AG10803 (cell line): ENCODE measurements at regions not wholly inside any gene's neighbourhood (a gene's known extent, or its start where the extent isn't known, plus 50 kb on each side); places are given as distances from the start of the nearest gene placed in this dataset.

Experiments used
- DNase-seq: peaks from one replicate; pipeline ENCODE4 v3.0.0; 2010; ENCODE audit warnings: low read depth
- H3K4me3 ChIP-seq: 2 replicates; pipeline ENCODE4 v1.5.1; 2011; ENCODE audit warnings: mild to moderate bottlenecking, low read length, control low read depth
- TF ChIP-seq, protein P1 (sequence below): conservative IDR thresholded peaks from 2 replicates; pipeline ENCODE4 v1.5.1; 2011; ENCODE audit warnings: mild to moderate bottlenecking, low read length, control low read depth, inconsistent platforms

DNA sequence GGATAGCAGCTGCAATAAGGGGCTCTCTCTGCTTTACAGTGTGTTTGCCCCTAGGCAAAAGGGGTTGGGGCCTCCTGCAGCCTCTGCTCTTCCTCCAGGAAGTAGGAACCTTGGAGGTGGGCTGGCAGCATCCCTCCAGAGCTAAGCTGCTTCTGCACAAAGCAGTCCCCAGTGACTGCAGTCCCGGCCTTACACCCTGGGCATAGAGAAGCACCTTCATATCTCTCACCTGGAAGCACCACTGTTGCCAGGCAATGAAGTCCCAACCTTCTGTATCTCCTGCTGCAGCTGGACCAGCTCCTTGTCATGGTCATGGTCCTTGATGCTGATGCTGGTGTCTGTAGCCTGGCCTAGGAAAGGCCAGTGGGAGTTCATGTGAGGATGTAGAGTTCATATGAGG is 171.1 kb upstream of the TET2 start:
- no peak overlapping the region for H3K4me3 ChIP-seq
- no peak for DNase-seq
- TF ChIP-seq, protein P1, sequence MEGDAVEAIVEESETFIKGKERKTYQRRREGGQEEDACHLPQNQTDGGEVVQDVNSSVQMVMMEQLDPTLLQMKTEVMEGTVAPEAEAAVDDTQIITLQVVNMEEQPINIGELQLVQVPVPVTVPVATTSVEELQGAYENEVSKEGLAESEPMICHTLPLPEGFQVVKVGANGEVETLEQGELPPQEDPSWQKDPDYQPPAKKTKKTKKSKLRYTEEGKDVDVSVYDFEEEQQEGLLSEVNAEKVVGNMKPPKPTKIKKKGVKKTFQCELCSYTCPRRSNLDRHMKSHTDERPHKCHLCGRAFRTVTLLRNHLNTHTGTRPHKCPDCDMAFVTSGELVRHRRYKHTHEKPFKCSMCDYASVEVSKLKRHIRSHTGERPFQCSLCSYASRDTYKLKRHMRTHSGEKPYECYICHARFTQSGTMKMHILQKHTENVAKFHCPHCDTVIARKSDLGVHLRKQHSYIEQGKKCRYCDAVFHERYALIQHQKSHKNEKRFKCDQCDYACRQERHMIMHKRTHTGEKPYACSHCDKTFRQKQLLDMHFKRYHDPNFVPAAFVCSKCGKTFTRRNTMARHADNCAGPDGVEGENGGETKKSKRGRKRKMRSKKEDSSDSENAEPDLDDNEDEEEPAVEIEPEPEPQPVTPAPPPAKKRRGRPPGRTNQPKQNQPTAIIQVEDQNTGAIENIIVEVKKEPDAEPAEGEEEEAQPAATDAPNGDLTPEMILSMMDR: no peak

DNA sequence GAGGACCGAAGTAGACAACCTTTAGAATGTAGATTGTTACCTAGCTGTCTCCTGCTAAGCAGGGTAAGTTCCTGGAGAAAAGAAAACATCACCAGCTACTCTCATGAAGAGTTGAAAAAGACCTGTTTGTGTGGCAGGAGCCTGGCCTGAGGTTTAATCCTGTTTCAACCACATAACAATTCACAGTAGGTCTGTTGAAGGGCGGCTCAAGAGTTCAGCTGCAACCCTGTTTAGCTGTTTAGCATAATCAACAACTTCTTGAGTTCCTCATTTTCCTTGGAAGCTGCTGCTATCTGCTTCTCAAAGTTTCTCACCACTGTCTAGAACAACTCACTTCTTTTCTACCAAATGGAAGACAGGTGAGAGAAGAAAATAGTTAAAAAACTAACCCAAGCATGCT is 170.4 kb upstream of the TET2 start:
- H3K4me3 ChIP-seq: no peak overlapping the region
- no peak for DNase-seq
- TF ChIP-seq, protein P1: no peak

DNA sequence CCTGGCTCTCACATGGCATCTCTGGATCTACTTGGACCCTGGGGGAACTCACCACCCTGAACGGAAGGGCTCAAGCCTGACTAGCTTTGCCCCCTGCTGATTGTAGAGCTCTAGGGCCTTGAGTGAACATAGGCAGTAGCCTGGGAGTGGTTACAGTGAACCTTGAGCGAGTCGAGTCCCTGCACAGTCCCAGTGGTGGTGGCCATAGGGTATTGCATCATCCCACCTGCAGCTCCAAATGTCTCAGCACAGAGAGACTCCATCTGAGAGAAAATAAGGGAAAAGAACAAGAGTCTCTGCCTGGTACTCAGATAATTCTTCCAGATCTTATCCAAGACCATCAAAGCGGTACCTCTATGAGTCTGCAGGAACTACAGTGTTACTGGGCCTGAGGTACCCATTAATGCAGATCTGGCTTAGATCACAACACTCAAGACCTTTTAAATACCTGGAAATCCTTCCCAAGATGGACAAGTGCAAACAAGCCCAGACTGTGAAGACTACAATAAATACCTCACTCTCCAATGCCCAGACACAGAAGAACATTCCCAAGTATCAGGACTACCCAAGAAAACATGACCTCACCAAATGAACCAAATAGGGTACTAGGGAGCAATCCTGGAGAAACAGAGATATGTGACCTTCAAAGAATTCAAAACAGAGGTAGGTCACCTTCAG is 167.5 kb upstream of the TET2 start:
- no peak overlapping the region for H3K4me3 ChIP-seq
- TF ChIP-seq, protein P1: no peak
- DNase-seq: no peak

DNA sequence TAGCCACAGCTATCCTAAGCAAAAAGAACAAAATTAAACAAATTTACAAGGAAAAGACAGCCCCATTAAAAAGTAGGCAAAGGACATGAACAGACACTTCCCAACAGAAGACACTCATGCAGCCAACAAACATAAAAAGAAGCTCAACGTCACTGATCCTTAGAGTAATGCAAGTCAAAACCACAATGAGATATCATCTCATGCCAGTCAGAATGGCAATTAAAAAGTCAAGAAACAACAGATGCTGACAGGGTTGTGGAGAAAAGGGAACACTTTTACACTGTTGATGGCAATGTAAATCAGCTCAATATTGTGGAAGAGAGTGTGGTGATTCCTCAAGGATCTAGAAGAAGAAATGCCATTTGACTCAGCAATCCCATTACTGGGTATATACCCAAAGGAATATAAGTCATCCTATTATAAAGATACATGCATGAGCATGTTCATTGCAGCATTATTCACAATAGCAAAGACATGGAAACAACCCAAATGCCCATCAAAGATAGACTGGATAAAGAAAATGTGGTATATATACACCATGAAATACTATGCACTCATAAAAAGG is 163.0 kb upstream of the TET2 start:
- DNase-seq: no peak
- no peak overlapping the region for H3K4me3 ChIP-seq
- TF ChIP-seq, protein P1: no peak

DNA sequence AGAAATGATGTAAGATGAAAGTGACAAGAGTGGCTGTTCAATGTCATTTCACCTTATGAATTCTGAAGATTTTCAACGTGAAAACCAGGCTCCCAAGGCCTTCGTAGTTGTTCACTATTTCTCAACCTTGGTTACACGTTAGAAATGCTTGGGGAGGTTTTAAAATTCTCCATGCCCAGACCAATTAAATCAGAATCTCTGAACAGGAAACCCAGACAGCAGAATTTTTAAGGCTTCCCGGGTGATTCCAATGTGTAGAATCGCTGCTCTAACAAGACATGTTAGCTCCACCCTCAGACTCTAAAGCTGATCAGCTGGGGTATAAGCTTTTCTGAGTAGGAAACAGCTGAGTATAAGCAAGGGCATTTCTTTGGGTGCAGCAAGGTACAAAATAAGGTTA is 160.4 kb upstream of the TET2 start:
- TF ChIP-seq, protein P1: no peak
- H3K4me3 ChIP-seq: no peak overlapping the region
- DNase-seq: no peak

DNA sequence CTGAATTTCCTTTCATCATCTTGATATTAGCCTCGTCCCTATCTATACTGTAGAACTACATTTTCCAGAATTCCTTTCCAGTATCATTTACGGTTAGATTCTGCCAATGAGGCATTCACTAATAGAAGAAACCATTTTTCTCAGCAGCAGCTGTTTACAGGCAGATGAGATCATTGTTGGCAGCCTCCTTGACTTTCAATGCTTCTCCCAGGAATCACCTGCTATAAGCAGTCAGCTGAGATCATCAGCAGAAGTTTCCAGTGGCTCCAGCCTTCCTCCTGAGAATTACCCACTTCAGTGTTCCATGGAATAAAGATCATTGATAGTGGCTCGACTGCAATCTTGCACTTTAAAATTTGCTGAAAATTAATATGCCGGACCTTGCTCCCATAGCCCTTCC is 157.3 kb upstream of the TET2 start:
- DNase-seq: no peak
- TF ChIP-seq, protein P1: no peak
- H3K4me3 ChIP-seq: no peak overlapping the region

DNA sequence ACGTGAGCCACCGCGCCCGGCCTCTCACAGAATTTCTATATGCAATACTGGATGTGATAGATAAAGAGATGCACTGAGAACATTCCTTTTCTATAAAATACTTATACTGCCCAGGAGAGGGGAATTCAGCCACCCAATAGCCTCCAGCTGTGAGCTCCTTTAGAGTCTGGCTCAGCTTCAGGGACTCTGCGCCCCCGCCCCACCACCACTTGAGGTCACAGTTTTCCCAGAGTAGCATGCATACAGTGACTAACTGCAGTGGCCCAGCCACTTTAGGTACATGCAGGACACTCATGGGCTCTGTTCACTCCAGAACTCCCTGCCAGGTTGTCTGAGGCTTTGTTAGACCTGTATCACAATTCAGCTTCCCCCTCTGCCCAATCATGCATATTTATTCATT is 144.4 kb upstream of the TET2 start:
- no peak overlapping the region for H3K4me3 ChIP-seq
- TF ChIP-seq, protein P1: no peak
- DNase-seq: no peak
